Stimulated activated CD4-positive, alpha-beta T cell treated with anti-CD3 and anti-CD28 coated beads, TNF-alpha, amount 100 ng/mL, for 48 hours (primary cell): ENCODE measurements at regions not wholly inside any gene's neighbourhood (a gene's known extent, or its start where the extent isn't known, plus 50 kb on each side); places are given as distances from the start of the nearest gene placed in this dataset.
A peak's percentile ranks its signal among the peaks of the same experiment; 100 is the strongest.

Experiments
- DNase-seq, 3 donors: peaks; one replicate each; pipeline ENCODE4 v3.0.0-alpha.2; 2020; ENCODE audit warnings: low read depth in 3 of 3

GRCh38 chr10:3853016-3853415, 68.0 kb upstream of the KLF6 start:
- no peak for DNase-seq

DNA sequence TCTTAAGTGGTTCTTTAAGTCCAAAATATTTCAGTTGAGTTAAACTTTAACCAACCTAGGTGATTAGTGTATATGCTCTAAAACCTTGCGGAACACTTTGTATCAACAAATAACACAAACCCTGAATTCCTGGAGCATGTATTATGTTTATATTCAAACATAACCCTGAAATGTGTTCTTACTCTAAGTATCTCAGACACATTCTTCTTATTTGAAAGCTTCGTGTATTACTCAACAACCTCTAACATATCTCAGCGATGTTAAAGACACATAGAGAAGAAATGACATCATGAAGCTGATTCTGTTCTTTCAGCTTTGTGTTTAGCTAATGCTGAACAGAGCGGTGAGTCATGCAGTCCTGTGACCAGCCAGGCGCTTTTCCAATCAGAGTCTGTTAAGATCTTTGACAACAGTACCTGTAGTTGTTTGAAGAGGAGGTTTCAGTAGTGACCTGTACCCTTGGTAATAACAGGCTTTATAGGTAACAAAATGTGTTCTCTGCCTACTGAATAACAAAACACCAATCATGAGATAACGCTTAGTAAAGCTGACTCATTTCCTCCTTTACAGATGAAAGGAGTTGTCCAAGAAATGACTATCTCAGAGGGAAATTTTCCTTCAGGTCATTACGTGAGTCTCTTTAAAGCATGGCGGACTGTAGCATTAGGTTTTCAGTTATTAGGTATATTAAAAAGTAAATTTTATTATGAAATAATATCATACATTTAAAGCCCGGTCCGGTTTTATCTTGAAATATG, 67.3 kb upstream of the KLF6 start:
- peak in 2 of 3 donors; percentile 51 to 66 for DNase-seq

- no peak for DNase-seq
Observed at GRCh38 chr10:3850999-3851937, 66.3 kb upstream of the KLF6 start.

GRCh38 chr10:3848775-3849635, 64.0 kb upstream of the KLF6 start:
- peak in 2 of 3 donors; percentile 34 to 39 for DNase-seq

GRCh38 chr10:3848005-3848774, 63.2 kb upstream of the KLF6 start:
- DNase-seq = no peak

GRCh38 chr10:3846736-3847135, 61.7 kb upstream of the KLF6 start:
- DNase-seq = no peak

- DNase-seq = no peak
Observed at GRCh38 chr10:3844491-3845025, 59.5 kb upstream of the KLF6 start.

- no peak for DNase-seq
Observed at GRCh38 chr10:3838460-3839437, 53.7 kb upstream of the KLF6 start.

DNA sequence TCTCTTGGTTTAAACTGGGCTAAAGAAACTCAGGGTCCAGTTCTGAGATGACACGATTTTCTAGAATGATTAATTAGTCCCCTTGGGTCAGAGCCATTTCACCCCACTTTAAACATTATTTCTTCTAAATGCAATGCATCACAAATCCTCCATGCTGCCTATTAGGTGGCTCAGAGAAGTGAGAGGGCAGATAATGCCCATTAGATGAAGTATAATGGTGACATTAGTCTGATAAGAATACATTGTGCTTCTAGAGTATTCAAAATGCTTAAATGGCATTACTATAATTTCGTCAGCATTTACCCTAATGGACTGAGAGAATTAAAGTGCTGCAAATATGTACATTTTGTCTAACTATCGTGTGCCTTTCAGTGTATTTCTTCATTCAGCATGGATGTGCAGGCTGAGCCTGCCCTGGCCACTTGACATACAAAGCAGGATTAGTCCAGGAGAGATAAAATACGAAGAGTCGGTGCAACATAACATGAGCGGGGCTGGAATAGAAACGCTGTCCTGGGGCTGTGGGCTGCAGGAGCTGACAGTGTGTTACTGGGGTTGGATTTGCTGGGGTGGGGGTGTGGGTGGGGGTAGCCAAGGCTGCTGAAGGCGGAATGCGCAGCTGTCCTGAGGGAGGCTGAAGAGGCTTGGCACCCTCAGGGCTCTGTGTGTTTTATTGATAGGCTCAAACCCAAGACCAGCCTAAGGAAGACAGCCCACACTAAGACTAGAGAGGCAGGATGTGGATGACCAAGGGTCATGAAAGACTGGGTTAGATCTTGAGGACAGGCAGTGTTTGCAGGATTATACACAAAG, 52.8 kb upstream of the KLF6 start:
- DNase-seq = no peak

DNA sequence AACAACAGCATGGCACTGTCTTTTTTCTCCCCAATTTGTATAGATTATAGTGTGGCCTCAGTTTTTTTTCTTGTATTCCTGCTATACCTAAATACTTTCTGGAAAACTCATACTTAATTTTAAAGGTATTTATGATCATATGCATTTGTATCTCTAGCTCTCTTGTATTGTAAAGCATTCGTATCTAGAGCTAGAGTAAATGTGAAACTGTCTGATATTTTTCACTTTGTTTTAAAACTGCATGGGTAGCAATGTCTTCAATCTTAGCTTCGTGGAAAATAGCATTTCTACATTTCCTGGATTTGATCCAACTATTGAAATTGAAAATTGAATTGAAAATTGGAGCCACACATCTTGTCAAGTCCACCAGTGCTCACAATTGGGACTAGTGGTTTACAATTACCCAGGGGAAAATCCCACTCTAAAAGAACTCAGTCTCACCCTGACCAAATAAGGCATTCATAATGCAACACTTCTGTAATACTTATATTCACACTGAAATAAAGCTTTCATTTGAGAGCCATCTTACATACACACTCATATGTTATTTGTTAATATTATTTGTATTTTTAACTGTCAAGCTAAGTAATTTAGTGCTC, 51.3 kb upstream of the KLF6 start:
- DNase-seq = no peak

- DNase-seq = no peak
Observed at GRCh38 chr10:3835770-3836169, 50.8 kb upstream of the KLF6 start.

DNA sequence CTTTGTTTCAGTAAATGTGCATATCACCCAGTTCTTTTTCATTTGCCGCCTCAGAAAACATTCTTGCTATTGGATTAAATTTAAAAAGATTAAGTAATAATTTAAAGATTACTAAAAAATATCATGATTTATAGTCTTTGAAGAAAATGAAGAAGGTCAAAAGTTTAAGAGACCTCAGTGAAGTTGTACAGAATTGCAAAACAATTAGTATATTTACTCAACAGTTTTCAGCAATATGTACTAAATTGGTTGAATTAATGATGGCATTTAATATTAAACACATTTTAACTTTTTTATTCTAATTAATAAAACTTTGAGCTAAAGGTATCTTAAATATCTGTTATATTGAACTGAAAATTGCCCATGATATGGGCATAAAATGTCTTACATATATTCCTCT, 49.9 kb upstream of the KLF6 start:
- no peak for DNase-seq
